ENCODE measurements at regions not wholly inside any gene's neighbourhood (a gene's known extent, or its start where the extent isn't known, plus 50 kb on each side); places are given as distances from the start of the nearest gene placed in this dataset.
"Not testable (repeated sequence)": the region's sequence is repeated elsewhere in the genome, so short reads cannot be mapped to it uniquely, and the experiment has no call there.

DNA sequence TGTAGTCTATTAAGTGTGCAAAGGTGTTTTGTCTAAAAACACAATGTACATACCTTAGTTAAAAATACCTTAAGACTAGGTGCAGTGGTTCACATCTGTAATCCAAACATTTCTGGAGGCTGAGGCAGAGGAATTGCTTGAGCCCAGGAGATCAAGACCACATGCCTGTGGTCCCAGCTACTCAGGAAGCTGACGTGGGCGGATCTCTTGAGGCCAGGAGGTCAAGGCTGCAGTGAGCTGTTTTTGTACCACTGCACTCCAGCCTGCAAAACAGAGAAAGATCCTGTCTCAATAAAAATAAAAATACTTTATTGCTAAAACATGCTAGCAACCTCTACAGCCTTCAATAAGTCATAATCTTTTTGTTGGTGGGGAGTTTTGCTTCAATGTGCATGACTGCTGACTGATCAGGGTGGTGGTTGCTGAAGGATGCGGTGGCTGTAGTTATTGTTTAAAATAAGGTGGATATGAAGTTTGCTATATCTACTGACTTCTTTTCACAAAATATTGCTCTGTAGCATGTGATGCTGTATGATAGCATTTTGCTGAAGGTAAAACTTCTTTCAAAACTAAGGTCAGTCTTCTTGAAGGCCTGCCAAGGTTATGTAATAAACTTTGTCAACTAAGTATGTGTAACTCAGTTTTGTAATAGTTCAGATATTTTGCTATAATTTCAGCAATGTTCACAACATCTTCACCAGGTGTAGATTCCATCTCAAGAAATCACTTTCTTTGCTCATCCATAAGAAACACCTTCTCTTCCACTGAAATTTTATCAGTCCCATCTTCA lies 1238.0 kb upstream of the NRXN1 start:
- Mint-ChIP-seq H3K9me3 (ENCODE audit: unreplicated experiment) (peaks cover 14% of the 10 kb centered on the region), H3K4me3 (ENCODE audit: unreplicated experiment) (no peak overlapping the region), H3K36me3 (ENCODE audit: unreplicated experiment) (no peaks in the 10 kb centered on the region), H3K27ac (ENCODE audit: unreplicated experiment) (no peak overlapping the region), H3K4me1 (ENCODE audit: unreplicated experiment) (peaks cover 10% of the 10 kb centered on the region), H3K27me3 (ENCODE audit: unreplicated experiment) (no peaks in the 10 kb centered on the region)
- no peak for DNase-seq (ENCODE audit: extremely low spot score, unreplicated experiment)
- TF ChIP-seq, protein P1, sequence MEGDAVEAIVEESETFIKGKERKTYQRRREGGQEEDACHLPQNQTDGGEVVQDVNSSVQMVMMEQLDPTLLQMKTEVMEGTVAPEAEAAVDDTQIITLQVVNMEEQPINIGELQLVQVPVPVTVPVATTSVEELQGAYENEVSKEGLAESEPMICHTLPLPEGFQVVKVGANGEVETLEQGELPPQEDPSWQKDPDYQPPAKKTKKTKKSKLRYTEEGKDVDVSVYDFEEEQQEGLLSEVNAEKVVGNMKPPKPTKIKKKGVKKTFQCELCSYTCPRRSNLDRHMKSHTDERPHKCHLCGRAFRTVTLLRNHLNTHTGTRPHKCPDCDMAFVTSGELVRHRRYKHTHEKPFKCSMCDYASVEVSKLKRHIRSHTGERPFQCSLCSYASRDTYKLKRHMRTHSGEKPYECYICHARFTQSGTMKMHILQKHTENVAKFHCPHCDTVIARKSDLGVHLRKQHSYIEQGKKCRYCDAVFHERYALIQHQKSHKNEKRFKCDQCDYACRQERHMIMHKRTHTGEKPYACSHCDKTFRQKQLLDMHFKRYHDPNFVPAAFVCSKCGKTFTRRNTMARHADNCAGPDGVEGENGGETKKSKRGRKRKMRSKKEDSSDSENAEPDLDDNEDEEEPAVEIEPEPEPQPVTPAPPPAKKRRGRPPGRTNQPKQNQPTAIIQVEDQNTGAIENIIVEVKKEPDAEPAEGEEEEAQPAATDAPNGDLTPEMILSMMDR (IDR thresholded peaks at IDR 0.05), result no peak

- Mint-ChIP-seq H3K4me3 (ENCODE audit: unreplicated experiment) (no peak overlapping the region), H3K36me3 (ENCODE audit: unreplicated experiment) (no peaks in the 10 kb centered on the region), H3K4me1 (ENCODE audit: unreplicated experiment) (peaks cover 14% of the 10 kb centered on the region), H3K27me3 (ENCODE audit: unreplicated experiment) (no peaks in the 10 kb centered on the region), H3K9me3 (ENCODE audit: unreplicated experiment) (peaks cover 4% of the 10 kb centered on the region), H3K27ac (ENCODE audit: unreplicated experiment) (no peak overlapping the region)
- no peak for DNase-seq (ENCODE audit: extremely low spot score, unreplicated experiment)
- TF ChIP-seq, protein P1 (IDR thresholded peaks at IDR 0.05), result no peak
Observed at GRCh38 chr2:52264911-52265310, 1233.0 kb upstream of the NRXN1 start.

DNA sequence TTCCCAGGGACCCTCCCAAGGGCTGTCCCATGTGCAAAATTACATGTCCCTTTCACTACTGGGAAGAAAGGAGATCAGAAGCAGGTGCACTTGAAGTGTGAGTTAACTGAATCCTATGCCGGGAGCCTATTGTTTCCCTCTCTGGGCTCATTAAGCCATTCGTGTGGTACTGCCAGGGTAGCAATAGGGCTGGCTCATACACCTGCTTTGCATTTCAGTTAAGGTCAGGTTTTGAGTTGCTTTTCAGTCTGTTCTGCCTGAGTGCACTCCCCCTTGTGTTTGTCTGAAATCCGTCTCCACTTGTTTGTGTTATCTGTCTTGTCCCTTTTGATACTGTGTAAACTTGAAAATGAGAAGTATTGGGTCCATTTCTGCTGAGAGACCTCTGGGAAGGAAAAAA lies 1232.6 kb upstream of the NRXN1 start:
- H3K4me3 Mint-ChIP-seq (ENCODE audit: unreplicated experiment), result no peak overlapping the region
- TF ChIP-seq, protein P1 (IDR thresholded peaks at IDR 0.05), result no peak
- peaks cover 10% of the 10 kb centered on the region for H3K4me1 Mint-ChIP-seq (ENCODE audit: unreplicated experiment)
- H3K27me3 Mint-ChIP-seq (ENCODE audit: unreplicated experiment), result no peaks in the 10 kb centered on the region
- peaks cover 4% of the 10 kb centered on the region for H3K9me3 Mint-ChIP-seq (ENCODE audit: unreplicated experiment)
- no peak for DNase-seq (ENCODE audit: extremely low spot score, unreplicated experiment)
- no peaks in the 10 kb centered on the region for H3K36me3 Mint-ChIP-seq (ENCODE audit: unreplicated experiment)
- H3K27ac Mint-ChIP-seq (ENCODE audit: unreplicated experiment), result no peak overlapping the region

DNA sequence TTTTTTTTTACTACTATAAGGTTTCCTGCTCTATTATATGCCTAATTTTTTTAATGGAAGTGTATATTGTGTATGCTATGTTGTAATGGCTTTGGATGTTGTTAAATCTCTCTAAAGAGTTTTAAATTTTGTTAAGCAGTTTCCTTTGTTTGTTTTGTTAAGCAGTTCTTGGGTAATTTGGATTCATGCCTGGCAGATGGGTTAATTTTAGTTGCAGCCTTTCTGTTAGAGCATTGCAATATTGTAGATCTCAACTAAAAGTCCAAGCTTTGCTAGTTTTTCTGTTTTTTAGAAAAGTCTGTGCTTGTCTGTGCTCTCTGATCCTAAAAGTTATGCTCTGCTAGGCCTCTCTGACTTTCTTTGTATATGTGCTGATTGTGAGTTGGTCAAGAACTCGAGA lies 1229.0 kb upstream of the NRXN1 start:
- Mint-ChIP-seq H3K9me3 (ENCODE audit: unreplicated experiment) (no peaks in the 10 kb centered on the region), H3K36me3 (ENCODE audit: unreplicated experiment) (no peaks in the 10 kb centered on the region), H3K27ac (ENCODE audit: unreplicated experiment) (no peak overlapping the region), H3K4me1 (ENCODE audit: unreplicated experiment) (peaks cover 8% of the 10 kb centered on the region), H3K4me3 (ENCODE audit: unreplicated experiment) (no peak overlapping the region), H3K27me3 (ENCODE audit: unreplicated experiment) (no peaks in the 10 kb centered on the region)
- DNase-seq (ENCODE audit: extremely low spot score, unreplicated experiment), result no peak
- TF ChIP-seq, protein P1 (IDR thresholded peaks at IDR 0.05), result no peak

GRCh38 chr2:52258967-52259366 lies 1227.0 kb upstream of the NRXN1 start:
- H3K36me3 Mint-ChIP-seq (ENCODE audit: unreplicated experiment); DNase-seq (ENCODE audit: extremely low spot score, unreplicated experiment); H3K27ac Mint-ChIP-seq (ENCODE audit: unreplicated experiment); H3K27me3 Mint-ChIP-seq (ENCODE audit: unreplicated experiment); H3K9me3 Mint-ChIP-seq (ENCODE audit: unreplicated experiment); H3K4me1 Mint-ChIP-seq (ENCODE audit: unreplicated experiment); H3K4me3 Mint-ChIP-seq (ENCODE audit: unreplicated experiment): not testable (repeated sequence)
